Hepatocyte (in vitro differentiated cells): ENCODE measurements at regions not wholly inside any gene's neighbourhood (a gene's known extent, or its start where the extent isn't known, plus 50 kb on each side); places are given as distances from the start of the nearest gene placed in this dataset.

Experiments used
- EZH2 ChIP-seq: fragments of 200-600 bp; sonication (generic); IDR thresholded peaks from 2 replicates; pipeline ENCODE4 v1.6.1; 2016; ENCODE audit warnings: antibody characterized with exemption, mild to moderate bottlenecking, borderline replicate concordance
- EZH2phosphoT487 ChIP-seq: fragments of 200-600 bp; sonication (generic); IDR thresholded peaks from one replicate; pipeline ENCODE4 v1.6.1; 2018; ENCODE audit warnings: antibody characterized with exemption, mild to moderate bottlenecking, low read depth, moderate library complexity; ENCODE audit not compliant: unreplicated experiment, severe bottlenecking
- TF ChIP-seq, protein P1 (sequence below): fragments of 200-600 bp; sonication (generic); IDR thresholded peaks from 2 replicates; pipeline ENCODE4 v1.5.1; 2016; ENCODE audit warnings: antibody characterized with exemption, mild to moderate bottlenecking; ENCODE audit not compliant: poor library complexity

- TF ChIP-seq, protein P1, sequence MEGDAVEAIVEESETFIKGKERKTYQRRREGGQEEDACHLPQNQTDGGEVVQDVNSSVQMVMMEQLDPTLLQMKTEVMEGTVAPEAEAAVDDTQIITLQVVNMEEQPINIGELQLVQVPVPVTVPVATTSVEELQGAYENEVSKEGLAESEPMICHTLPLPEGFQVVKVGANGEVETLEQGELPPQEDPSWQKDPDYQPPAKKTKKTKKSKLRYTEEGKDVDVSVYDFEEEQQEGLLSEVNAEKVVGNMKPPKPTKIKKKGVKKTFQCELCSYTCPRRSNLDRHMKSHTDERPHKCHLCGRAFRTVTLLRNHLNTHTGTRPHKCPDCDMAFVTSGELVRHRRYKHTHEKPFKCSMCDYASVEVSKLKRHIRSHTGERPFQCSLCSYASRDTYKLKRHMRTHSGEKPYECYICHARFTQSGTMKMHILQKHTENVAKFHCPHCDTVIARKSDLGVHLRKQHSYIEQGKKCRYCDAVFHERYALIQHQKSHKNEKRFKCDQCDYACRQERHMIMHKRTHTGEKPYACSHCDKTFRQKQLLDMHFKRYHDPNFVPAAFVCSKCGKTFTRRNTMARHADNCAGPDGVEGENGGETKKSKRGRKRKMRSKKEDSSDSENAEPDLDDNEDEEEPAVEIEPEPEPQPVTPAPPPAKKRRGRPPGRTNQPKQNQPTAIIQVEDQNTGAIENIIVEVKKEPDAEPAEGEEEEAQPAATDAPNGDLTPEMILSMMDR, result no peak
- TF ChIP-seq EZH2phosphoT487, result no peak
- no peak for TF ChIP-seq EZH2
These were observed 371.5 kb downstream of the MLLT3 start for GRCh38 chr9:20250791-20251190.
